Cardiac septum (tissue), 1 donor: ENCODE measurements at regions not wholly inside any gene's neighbourhood (a gene's known extent, or its start where the extent isn't known, plus 50 kb on each side); places are given as distances from the start of the nearest gene placed in this dataset.

ENCODE experiments used
- DNase-seq: peaks from one replicate; pipeline ENCODE4 v3.0.0-alpha.2; 2020; ENCODE audit warnings: low spot score
- intact Hi-C: fragments of 100-400 bp; cut with DNase I; formaldehyde crosslinking; loops from one replicate; pipeline ENCODE4 v1.14.0; 2022
- donor health status: DM: no; HTN: no; CAD: no.

- DNase-seq: no peak
- intact Hi-C loops: no loop called here
Measured at GRCh38 chr20:50256577-50256976, 65.9 kb downstream of the CEBPB start.

- DNase-seq: no peak
- intact Hi-C loops: no loop called here
Measured at GRCh38 chr20:50257860-50258259, 67.2 kb downstream of the CEBPB start.

- DNase-seq: no peak
- intact Hi-C loops: no loop called here
Measured at GRCh38 chr20:50258790-50259483, 68.3 kb downstream of the CEBPB start.

GRCh38 chr20:50259705-50260478 is 69.3 kb downstream of the CEBPB start:
- no peak for DNase-seq
- intact Hi-C loops: no loop called here

- intact Hi-C loops: no loop called here
Measured at GRCh38 chr20:50260479-50261221, 70.0 kb downstream of the CEBPB start.

GRCh38 chr20:50261471-50262212 is 71.0 kb downstream of the CEBPB start:
- intact Hi-C loops: no loop called here
- no peak for DNase-seq

More at GRCh38 chr20:50260479-50261221, 70.0 kb downstream of the CEBPB start:
- DNase-seq: no peak

GRCh38 chr20:50263831-50264230 is 73.2 kb downstream of the CEBPB start:
- intact Hi-C loops: no loop called here
- DNase-seq: no peak

GRCh38 chr20:50264534-50265145 is 74.0 kb downstream of the CEBPB start:
- intact Hi-C loops: no loop called here
- no peak for DNase-seq

- intact Hi-C loops: no loop called here
- no peak for DNase-seq
Measured at GRCh38 chr20:50265245-50265946, 74.8 kb downstream of the CEBPB start.

- DNase-seq: no peak
- intact Hi-C loops: no loop called here
Measured at GRCh38 chr20:50266293-50267040, 75.8 kb downstream of the CEBPB start.

- no peak for DNase-seq
- intact Hi-C loops: no loop called here
Measured at GRCh38 chr20:50267041-50267865, 76.6 kb downstream of the CEBPB start.

GRCh38 chr20:50267866-50268219 is 77.2 kb downstream of the CEBPB start:
- DNase-seq: no peak
- intact Hi-C loops: no loop called here

GRCh38 chr20:50269091-50270033 is 78.7 kb downstream of the CEBPB start:
- intact Hi-C loops: no loop called here
- DNase-seq: no peak

GRCh38 chr20:50270034-50270395 is 79.4 kb downstream of the CEBPB start:
- intact Hi-C loops: no loop called here
- DNase-seq: no peak

GRCh38 chr20:50270569-50270968 is 79.9 kb downstream of the CEBPB start:
- intact Hi-C loops: no loop called here
- peak; percentile 86 for DNase-seq

- intact Hi-C loops: no loop called here
- no peak for DNase-seq
Measured at GRCh38 chr20:50271176-50271575, 80.5 kb downstream of the CEBPB start.
